ENCODE measurements at regions not wholly inside any gene's neighbourhood (a gene's known extent, or its start where the extent isn't known, plus 50 kb on each side); places are given as distances from the start of the nearest gene placed in this dataset.
A peak's percentile ranks its signal among the peaks of the same experiment; 100 is the strongest.

DNA sequence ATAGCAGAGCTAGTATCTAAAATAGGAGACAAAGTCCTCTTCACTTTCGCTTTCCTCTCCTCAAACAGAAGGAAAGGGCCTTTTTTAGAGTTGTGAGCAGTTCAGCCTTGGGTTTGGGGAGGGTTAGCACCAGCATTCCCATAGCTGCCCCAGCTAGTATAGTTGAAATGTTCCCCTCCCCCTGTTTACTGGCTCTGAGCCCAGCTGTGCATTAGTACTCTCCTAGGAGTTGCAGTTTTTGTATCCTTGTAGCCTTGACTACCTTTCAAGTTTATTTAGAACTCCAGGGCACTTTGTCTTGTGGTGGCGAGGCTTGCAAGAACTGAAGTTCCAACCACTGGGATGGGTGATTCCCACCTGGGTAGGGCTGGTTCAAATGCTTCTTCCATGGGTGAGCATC is 245.1 kb upstream of the NAALADL2 start:
- H3K27me3 ChIP-seq, result no peaks in the 10 kb centered on the region
- H3K36me3 ChIP-seq, result no peaks in the 10 kb centered on the region
- H3K4me3 ChIP-seq, result no peak overlapping the region
- H3K4me1 ChIP-seq, result peaks cover 0 to 12% (median 0%) of the 10 kb centered on the region in 9 donors
- H3K27ac ChIP-seq, result no peak overlapping the region
- peaks cover 0 to 10% (median 0%) of the 10 kb centered on the region in 11 donors for H3K9me3 ChIP-seq
- intact Hi-C loops (cut with DNase I), result no loop called here
- DNase-seq, result no peak
- 83 to 86% methylated on average over 2 of the region's 2 CpGs for WGBS, 2 donors
- no peak for TF ChIP-seq CTCF (IDR thresholded peaks at IDR 0.05)
- no peak for ATAC-seq

- H3K27me3 ChIP-seq, result no peaks in the 10 kb centered on the region
- intact Hi-C loops (cut with DNase I), result no loop called here
- ATAC-seq, result no peak
- H3K4me1 ChIP-seq, result peaks cover 0 to 17% (median 0%) of the 10 kb centered on the region in 9 donors
- H3K9me3 ChIP-seq, result no peaks in the 10 kb centered on the region
- H3K4me3 ChIP-seq, result no peak overlapping the region
- no peak overlapping the region for H3K27ac ChIP-seq
- TF ChIP-seq CTCF (IDR thresholded peaks at IDR 0.05), result no peak
- 88 to 93% methylated on average over 1 of the region's 1 CpG for WGBS, 2 donors
- H3K36me3 ChIP-seq, result no peaks in the 10 kb centered on the region
- no peak for DNase-seq
Measured at GRCh38 chr3:174618368-174619080, 240.6 kb upstream of the NAALADL2 start.

DNA sequence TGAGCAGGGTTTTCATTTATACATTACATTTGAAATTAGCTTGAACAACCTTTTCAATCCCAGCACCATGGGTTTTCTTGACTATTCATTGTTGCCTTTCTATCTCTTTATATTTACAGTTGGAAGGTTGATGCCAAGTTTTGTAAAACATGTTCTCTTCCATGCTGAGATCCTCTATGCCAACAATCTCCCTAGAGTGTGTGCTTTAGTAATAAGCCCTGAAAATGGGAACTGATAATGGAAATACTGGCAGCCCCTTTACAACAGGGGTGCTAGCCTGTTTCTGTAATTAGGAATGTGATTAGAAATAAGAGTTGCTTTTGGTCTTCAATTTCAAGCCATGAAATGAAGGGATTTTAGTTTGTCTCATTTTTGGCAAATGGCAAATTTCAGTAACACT is 239.9 kb upstream of the NAALADL2 start:
- DNase-seq (no peak), ATAC-seq (no peak)
- intact Hi-C loops (cut with DNase I), result no loop called here

GRCh38 chr3:174620138-174620537 is 239.0 kb upstream of the NAALADL2 start:
- TF ChIP-seq CTCF (IDR thresholded peaks at IDR 0.05), result peak in 6 of 9 donors; percentile 13 to 38 (median 26)
- no peak overlapping the region for H3K27ac ChIP-seq
- no peaks in the 10 kb centered on the region for H3K27me3 ChIP-seq
- ATAC-seq (no peak), DNase-seq (no peak)
- no peak overlapping the region for H3K4me3 ChIP-seq
- H3K36me3 ChIP-seq, result no peaks in the 10 kb centered on the region
- H3K4me1 ChIP-seq, result peaks cover 0 to 17% (median 0%) of the 10 kb centered on the region in 9 donors
- intact Hi-C loops (cut with DNase I), result no loop called here
- WGBS, 2 donors, result 60 to 63% methylated on average over 2 of the region's 2 CpGs
- H3K9me3 ChIP-seq, result no peaks in the 10 kb centered on the region

More for the DNA sequence above, 239.9 kb upstream of the NAALADL2 start:
- peaks cover 0 to 17% (median 0%) of the 10 kb centered on the region in 9 donors for H3K4me1 ChIP-seq
- no peak overlapping the region for H3K27ac ChIP-seq
- no peaks in the 10 kb centered on the region for H3K9me3 ChIP-seq
- no peak overlapping the region for H3K4me3 ChIP-seq
- H3K36me3 ChIP-seq, result no peaks in the 10 kb centered on the region
- H3K27me3 ChIP-seq, result no peaks in the 10 kb centered on the region
- TF ChIP-seq CTCF (IDR thresholded peaks at IDR 0.05), result no peak

Measured in heart right ventricle (tissue), 16 donors.